Endothelial cell of umbilical vein (primary cell): ENCODE measurements at regions not wholly inside any gene's neighbourhood (a gene's known extent, or its start where the extent isn't known, plus 50 kb on each side); places are given as distances from the start of the nearest gene placed in this dataset.

Experiments used
- BruUV-seq: library from RNA; stranded (reverse); fragments of 400-500 nt; replicated peaks from 2 replicates; lab custom pipeline; 2021; lab: Mats Ljungman, UMichigan
- CTCF ChIA-PET: fragments of 300-600, 350-600 bp; sonication (Branson Sonifier 250); formaldehyde crosslinking; loops from one replicate; lab custom pipeline; 2021; ENCODE audit warnings: antibody characterized with exemption, inconsistent platforms; lab: Charles Lee
- POLR2A ChIA-PET: fragments of 300-600, 350-600 bp; sonication (Branson Sonifier 250); formaldehyde crosslinking; loops from one replicate; lab custom pipeline; 2021; ENCODE audit warnings: antibody characterized with exemption, inconsistent platforms; lab: Charles Lee
- DNase-seq: peaks from one replicate; pipeline ENCODE4 v3.0.0-alpha.2; 2011; ENCODE audit warnings: low read depth, low spot score
- FAIRE-seq: peaks from 2 replicates; lab custom pipeline; 2011; peaks lifted over from hg19 to GRCh38; lab: Jason Lieb, UNC
- H2AFZ ChIP-seq: 2 replicates; pipeline ENCODE4 v1.6.0; 2012; ENCODE audit warnings: low read depth, low read length, control low read depth, inconsistent platforms
- H3K27ac ChIP-seq: 2 replicates; pipeline ENCODE4 v1.5.1; 2011; ENCODE audit warnings: low read depth, mild to moderate bottlenecking, control low read depth, low read length, moderate library complexity; ENCODE audit not compliant: insufficient read depth
- H3K27me3 ChIP-seq, 2 experiments: 2 replicates each; pipeline versions ENCODE4 v1.6.0 to v1.6.1; 2011; ENCODE audit warnings: low read length in 2 of 2, mixed read lengths in 1 of 2; ENCODE audit not compliant: control insufficient read depth in 2 of 2, insufficient read depth in 2 of 2
- H3K36me3 ChIP-seq, 2 experiments: 2 replicates in 1 of 2; 3 replicates in 1 of 2; pipeline ENCODE4 v1.5.1; 2011; ENCODE audit warnings: low read length in 2 of 2, mild to moderate bottlenecking in 1 of 2, moderate library complexity in 1 of 2; ENCODE audit not compliant: control insufficient read depth in 2 of 2, insufficient read depth in 2 of 2; ENCODE audit errors: extremely low read depth in 1 of 2
- H3K4me1 ChIP-seq: 3 replicates; pipeline ENCODE4 v1.5.1; 2011; ENCODE audit warnings: mild to moderate bottlenecking, low read length; ENCODE audit not compliant: control insufficient read depth, insufficient read depth; ENCODE audit errors: extremely low read depth
- H3K4me2 ChIP-seq: 2 replicates; pipeline ENCODE4 v1.6.1; 2011; ENCODE audit warnings: low read length, control low read depth, mixed read lengths; ENCODE audit not compliant: insufficient read depth
- H3K4me3 ChIP-seq, 3 experiments: fragments of 200-600 bp in 1 of 3; sonication (generic), shearing (Covaris generic) in 1 of 3; replicated peaks in 1 of 3; 2 replicates each; pipeline ENCODE4 v1.5.1; 2011 to 2016; ENCODE audit warnings: control low read depth in 3 of 3, low read length in 3 of 3, mild to moderate bottlenecking in 2 of 3, inconsistent platforms in 1 of 3, low read depth in 1 of 3, moderate library complexity in 1 of 3; ENCODE audit not compliant: insufficient read depth in 1 of 3
- H3K79me2 ChIP-seq: 2 replicates; pipeline ENCODE4 v1.6.0; 2012; ENCODE audit warnings: low read length, inconsistent platforms; ENCODE audit not compliant: control insufficient read depth, insufficient read depth
- H3K9ac ChIP-seq: replicated peaks from 2 replicates; pipeline ENCODE3; 2011; ENCODE audit warnings: low read length, control low read depth; ENCODE audit not compliant: insufficient read depth; ENCODE audit errors: extremely low read depth
- H3K9me1 ChIP-seq: replicated peaks from 3 replicates; pipeline ENCODE4 v1.6.0; 2011; ENCODE audit warnings: mild to moderate bottlenecking, low read length; ENCODE audit not compliant: control insufficient read depth, insufficient read depth; ENCODE audit errors: extremely low read depth
- H3K9me3 ChIP-seq: replicated peaks from 2 replicates; pipeline ENCODE4 v1.5.1; 2012; ENCODE audit warnings: low read length, inconsistent platforms; ENCODE audit not compliant: control insufficient read depth, insufficient read depth
- H4K20me1 ChIP-seq: replicated peaks from 2 replicates; pipeline ENCODE3; 2011; ENCODE audit warnings: mild to moderate bottlenecking, low read length; ENCODE audit not compliant: control insufficient read depth, insufficient read depth; ENCODE audit errors: extremely low read depth
- CTCF ChIP-seq, 2 donors: IDR thresholded peaks; 1 replicate in 1 of 2; 2 replicates in 1 of 2; pipeline ENCODE4 v1.5.1; 2011; ENCODE audit warnings: low read length in 2 of 2, mild to moderate bottlenecking in 2 of 2, moderate library complexity in 2 of 2, control low read depth in 1 of 2, inconsistent platforms in 1 of 2, low read depth in 1 of 2; ENCODE audit not compliant: insufficient read depth in 1 of 2; ENCODE audit errors: extremely low read depth in 1 of 2
- EZH2 ChIP-seq: IDR thresholded peaks from 2 replicates; pipeline ENCODE4 v1.6.1; 2012; ENCODE audit warnings: borderline replicate concordance, low read depth, mild to moderate bottlenecking, moderate library complexity, low read length, inconsistent platforms; ENCODE audit not compliant: severe bottlenecking
- FOS ChIP-seq: IDR thresholded peaks from 2 replicates; pipeline ENCODE4 v1.6.1; 2011; ENCODE audit warnings: mild to moderate bottlenecking, low read length, moderate library complexity, borderline replicate concordance; ENCODE audit not compliant: insufficient read depth
- GATA2 ChIP-seq: IDR thresholded peaks from 2 replicates; pipeline ENCODE4 v1.7.0; 2011; ENCODE audit warnings: low read depth, mild to moderate bottlenecking, moderate library complexity, mixed read lengths, low read length; ENCODE audit not compliant: insufficient read length, insufficient read depth
- JUN ChIP-seq: IDR thresholded peaks from 2 replicates; pipeline ENCODE4 v1.6.1; 2011; ENCODE audit warnings: borderline replicate concordance, low read depth; ENCODE audit not compliant: insufficient read length, insufficient read depth
- MYC ChIP-seq: IDR thresholded peaks from one replicate; pipeline ENCODE4 v1.6.1; 2011; ENCODE audit warnings: mild to moderate bottlenecking, low read depth, low read length
- POLR2A ChIP-seq: IDR thresholded peaks from 2 replicates; pipeline ENCODE4 v1.6.1; 2012; ENCODE audit warnings: low read depth, mild to moderate bottlenecking, control low read depth, low read length
- dilution Hi-C: fragments of 300-500 bp; cut with MboI; formaldehyde crosslinking; loops from one replicate; pipeline ENCODE4 v1.15.0; 2019; ENCODE audit warnings: low sequenced_read_pairs; ENCODE audit not compliant: extremely low pct_ligation_motif_present
- intact Hi-C: fragments of 100-400 bp; cut with micrococcal nuclease; formaldehyde crosslinking; loops from one replicate; pipeline ENCODE4 v1.10.0; 2022

- DNase-seq (no peak), FAIRE-seq (no peak)
- Histone ChIP-seq H3K4me2 (no peak overlapping the region), H3K27me3 (no peaks in the 10 kb centered on the region), H3K4me3 (no peak overlapping the region), H3K9me1 (no peaks in the 10 kb centered on the region), H3K9me3 (peaks cover 4% of the 10 kb centered on the region), H3K27ac (no peak overlapping the region), H3K4me1 (no peaks in the 10 kb centered on the region), H3K79me2 (no peaks in the 10 kb centered on the region), H2AFZ (no peak overlapping the region), H4K20me1 (no peaks in the 10 kb centered on the region), H3K36me3 (no peaks in the 10 kb centered on the region), H3K9ac (no peak overlapping the region)
- no TSS peak for BruUV-seq
- ChIA-PET POLR2A (no interaction called here), CTCF (no interaction called here)
- TF ChIP-seq FOS (no peak), GATA2 (no peak), CTCF (IDR thresholded peaks at IDR 0.05; ENCODE audit: extremely low read depth in 1 of 2, insufficient read depth in 1 of 2, low read depth in 1 of 2, low read length in 2 of 2) (no peak), POLR2A (no peak), MYC (no peak), JUN (no peak), EZH2 (no peak)
- dilution Hi-C loops (no loop called here), intact Hi-C loops (no loop called here)
Measured at GRCh38 chr4:177803151-177803550, 360.9 kb upstream of the AGA start.

- Histone ChIP-seq H4K20me1 (no peaks in the 10 kb centered on the region), H3K4me1 (no peaks in the 10 kb centered on the region), H3K27ac (no peak overlapping the region), H3K9me1 (no peaks in the 10 kb centered on the region), H2AFZ (no peak overlapping the region), H3K9ac (no peak overlapping the region), H3K36me3 (no peaks in the 10 kb centered on the region), H3K9me3 (no peaks in the 10 kb centered on the region), H3K4me3 (no peak overlapping the region), H3K4me2 (no peak overlapping the region), H3K79me2 (no peaks in the 10 kb centered on the region), H3K27me3 (no peaks in the 10 kb centered on the region)
- POLR2A ChIA-PET: no interaction called here
- dilution Hi-C loops: no loop called here
- CTCF ChIA-PET: no interaction called here
- no peak for DNase-seq
- FAIRE-seq: no peak
- intact Hi-C loops: no loop called here
- no TSS peak for BruUV-seq
- TF ChIP-seq FOS: no peak
Measured at GRCh38 chr4:177809791-177810190, 367.6 kb upstream of the AGA start.
